H1 (cell line): ENCODE measurements at regions not wholly inside any gene's neighbourhood (a gene's known extent, or its start where the extent isn't known, plus 50 kb on each side); places are given as distances from the start of the nearest gene placed in this dataset.

Experiments
- CTCF ChIA-PET: fragments of 300-600 bp; sonication (Branson Sonifier 250); formaldehyde crosslinking; loops from one replicate; lab custom pipeline; 2021; ENCODE audit not compliant: partially characterized antibody; lab: Charles Lee
- POLR2A ChIA-PET: fragments of 300-600 bp; sonication (Branson Sonifier 250); formaldehyde crosslinking; loops from one replicate; lab custom pipeline; 2021; ENCODE audit warnings: inconsistent platforms; ENCODE audit not compliant: partially characterized antibody; lab: Charles Lee
- DNase-seq, 2 experiments: peaks; one replicate each; pipeline versions ENCODE4 v3.0.0 to v3.0.0-alpha.2; 2010 to 2022; ENCODE audit warnings: low spot score in 2 of 2, low read depth in 1 of 2, mixed read lengths in 1 of 2
- FAIRE-seq: peaks from 2 replicates; lab custom pipeline; 2011; peaks lifted over from hg19 to GRCh38; lab: Jason Lieb, UNC
- H2AFZ ChIP-seq: 2 replicates; pipeline ENCODE4 v1.8.1; 2012; ENCODE audit warnings: low read length, inconsistent platforms
- H2AK5ac ChIP-seq: 2 replicates; pipeline ENCODE4 v1.6.1; 2013; ENCODE audit warnings: low read depth, low read length
- H2BK120ac ChIP-seq: replicated peaks from 2 replicates; pipeline ENCODE3; 2013; ENCODE audit warnings: low read depth, low read length, inconsistent platforms
- H2BK12ac ChIP-seq: 2 replicates; pipeline ENCODE4 v1.6.1; 2013; ENCODE audit warnings: low read depth, low read length
- H2BK15ac ChIP-seq: 2 replicates; pipeline ENCODE4 v1.6.1; 2013; ENCODE audit warnings: low read length
- H2BK20ac ChIP-seq: 2 replicates; pipeline ENCODE4 v1.6.1; 2013; ENCODE audit warnings: low read length
- H2BK5ac ChIP-seq: 2 replicates; pipeline ENCODE4 v1.6.1; 2013; ENCODE audit warnings: low read depth, low read length
- H3K14ac ChIP-seq: 2 replicates; pipeline ENCODE4 v1.6.1; 2013; ENCODE audit warnings: inconsistent platforms; ENCODE audit not compliant: insufficient read length
- H3K18ac ChIP-seq: 2 replicates; pipeline ENCODE4 v1.6.1; 2013; ENCODE audit warnings: low read length; ENCODE audit errors: extremely low read depth
- H3K23ac ChIP-seq: 2 replicates; pipeline ENCODE4 v1.6.1; 2013; ENCODE audit warnings: inconsistent platforms; ENCODE audit not compliant: insufficient read length
- H3K23me2 ChIP-seq: 2 replicates; pipeline ENCODE4 v1.6.1; 2013; ENCODE audit warnings: low read depth, low read length
- H3K27ac ChIP-seq: 2 replicates; pipeline ENCODE4 v1.6.1; 2011; ENCODE audit warnings: low read depth, low read length, inconsistent platforms
- H3K27me3 ChIP-seq, 4 experiments: replicated peaks in 1 of 4; 1 replicate in 1 of 4; 2 replicates in 3 of 4; pipeline versions ENCODE4 v1.6.1 to v1.8.1; 2011 to 2013; ENCODE audit warnings: low read length in 3 of 4, mild to moderate bottlenecking in 3 of 4, inconsistent platforms in 2 of 4, mixed read lengths in 2 of 4, moderate library complexity in 1 of 4; ENCODE audit not compliant: control insufficient read depth in 3 of 4, insufficient read depth in 3 of 4; ENCODE audit errors: extremely low read depth in 1 of 4
- H3K36me3 ChIP-seq, 4 experiments: 2 replicates each; pipeline versions ENCODE4 v1.6.1 to v1.8.1; 2011 to 2013; ENCODE audit warnings: mild to moderate bottlenecking in 4 of 4, low read length in 3 of 4, moderate library complexity in 2 of 4, control low read depth in 1 of 4, inconsistent platforms in 1 of 4; ENCODE audit not compliant: insufficient read depth in 4 of 4, control insufficient read depth in 2 of 4
- H3K4ac ChIP-seq: replicated peaks from 2 replicates; pipeline ENCODE3; 2013; ENCODE audit warnings: low read length, low read depth, mixed read lengths, inconsistent platforms; ENCODE audit not compliant: insufficient read length
- H3K4me1 ChIP-seq, 4 experiments: replicated peaks in 1 of 4; 1 replicate in 1 of 4; 2 replicates in 3 of 4; pipeline versions ENCODE4 v1.6.1 to v1.8.1; 2011 to 2013; ENCODE audit warnings: low read length in 3 of 4, inconsistent platforms in 2 of 4, mixed read lengths in 1 of 4; ENCODE audit not compliant: insufficient read depth in 4 of 4, control insufficient read depth in 3 of 4
- H3K4me2 ChIP-seq, 2 experiments: 2 replicates each; pipeline versions ENCODE4 v1.6.1 to v1.8.1; 2011 to 2013; ENCODE audit warnings: low read depth in 2 of 2, low read length in 2 of 2, control low read depth in 1 of 2, inconsistent platforms in 1 of 2, mild to moderate bottlenecking in 1 of 2; ENCODE audit not compliant: insufficient read depth in 1 of 2
- H3K4me3 ChIP-seq, 4 experiments: fragments of 200-600, 300-600 bp in 1 of 4; sonication (generic), shearing (Covaris generic), sonication (Bioruptor Twin) in 1 of 4; 2 replicates each; pipeline versions ENCODE4 v1.5.1 to v1.8.1; 2011 to 2016; ENCODE audit warnings: low read length in 4 of 4, low read depth in 3 of 4, control low read depth in 2 of 4, inconsistent platforms in 2 of 4, mild to moderate bottlenecking in 2 of 4, mixed read lengths in 1 of 4, moderate library complexity in 1 of 4; ENCODE audit not compliant: insufficient read depth in 2 of 4; ENCODE audit errors: extremely low read depth in 1 of 4
- H3K56ac ChIP-seq: replicated peaks from 2 replicates; pipeline ENCODE3; 2013; ENCODE audit warnings: low read depth, mild to moderate bottlenecking, mixed read lengths, low read length, inconsistent platforms; ENCODE audit not compliant: insufficient read length
- H3K79me1 ChIP-seq: 2 replicates; pipeline ENCODE4 v1.6.1; 2013; ENCODE audit warnings: low read depth, low read length, control low read depth
- H3K79me2 ChIP-seq, 2 experiments: 2 replicates each; pipeline versions ENCODE4 v1.6.1 to v1.8.1; 2012 to 2013; ENCODE audit warnings: low read length in 2 of 2, mild to moderate bottlenecking in 2 of 2, inconsistent platforms in 1 of 2; ENCODE audit not compliant: insufficient read depth in 2 of 2, control insufficient read depth in 1 of 2
- H3K9ac ChIP-seq, 4 experiments: replicated peaks in 1 of 4; 1 replicate in 1 of 4; 2 replicates in 3 of 4; pipeline versions ENCODE4 v1.6.1 to v1.8.1; 2011 to 2013; ENCODE audit warnings: low read depth in 3 of 4, low read length in 3 of 4, control low read depth in 2 of 4, mild to moderate bottlenecking in 2 of 4, moderate library complexity in 2 of 4, inconsistent platforms in 1 of 4; ENCODE audit errors: extremely low read depth in 1 of 4
- H3K9me3 ChIP-seq, 2 experiments: 2 replicates each; pipeline versions ENCODE4 v1.6.1 to v1.8.1; 2012 to 2013; ENCODE audit warnings: mild to moderate bottlenecking in 2 of 2, moderate library complexity in 2 of 2, control low read depth in 1 of 2, inconsistent platforms in 1 of 2, low read depth in 1 of 2, low read length in 1 of 2, mixed read lengths in 1 of 2; ENCODE audit not compliant: insufficient read depth in 2 of 2
- H4K20me1 ChIP-seq, 2 experiments: replicated peaks in 1 of 2; 2 replicates each; pipeline versions ENCODE3 to v1.8.1; 2011 to 2013; ENCODE audit warnings: inconsistent platforms in 2 of 2, low read length in 2 of 2, mild to moderate bottlenecking in 1 of 2; ENCODE audit not compliant: insufficient read depth in 2 of 2, control insufficient read depth in 1 of 2
- H4K5ac ChIP-seq: 2 replicates; pipeline ENCODE4 v1.6.1; 2013; ENCODE audit warnings: low read length, low read depth, mixed read lengths, inconsistent platforms; ENCODE audit not compliant: insufficient read length
- H4K8ac ChIP-seq: 2 replicates; pipeline ENCODE4 v1.8.0; 2013; ENCODE audit warnings: mild to moderate bottlenecking, moderate library complexity, low read length, inconsistent platforms; ENCODE audit not compliant: insufficient read depth; ENCODE audit errors: extremely low read depth
- H4K91ac ChIP-seq: replicated peaks from 2 replicates; pipeline ENCODE3; 2013; ENCODE audit warnings: low read length, mixed read lengths, inconsistent platforms; ENCODE audit not compliant: insufficient read length
- CBX8 ChIP-seq: fragments of 300-800, 300-1000 bp; sonication (generic); IDR thresholded peaks from 2 replicates; pipeline ENCODE4 v1.7.1; 2016; ENCODE audit warnings: low read depth, low read length, borderline replicate concordance
- CHD1 ChIP-seq: IDR thresholded peaks from 2 replicates; pipeline ENCODE4 v1.6.1; 2012; ENCODE audit warnings: low read depth, low read length, improper control_type of control experiment
- CREB1 ChIP-seq: IDR thresholded peaks from 2 replicates; pipeline ENCODE4 v1.6.1; 2012; ENCODE audit warnings: inconsistent platforms
- CTBP2 ChIP-seq: IDR thresholded peaks from 2 replicates; pipeline ENCODE4 v1.7.0; 2011; ENCODE audit warnings: borderline replicate concordance, mild to moderate bottlenecking, moderate library complexity, mixed read lengths, low read length; ENCODE audit not compliant: insufficient read depth, insufficient read length
- EZH2 ChIP-seq: fragments of 200-600 bp; sonication (generic); IDR thresholded peaks from 2 replicates; pipeline ENCODE4 v1.7.1; 2012; ENCODE audit warnings: low read depth, mild to moderate bottlenecking, moderate library complexity, low read length, inconsistent platforms; ENCODE audit not compliant: severe bottlenecking
- HDAC2 ChIP-seq, 2 experiments: fragments of 300-600 bp in 1 of 2; sonication (generic) in 1 of 2; IDR thresholded peaks; 2 replicates each; pipeline ENCODE4 v1.6.1; 2011 to 2012; ENCODE audit warnings: low read depth in 2 of 2, low read length in 2 of 2, mild to moderate bottlenecking in 2 of 2, moderate library complexity in 2 of 2, borderline replicate concordance in 1 of 2, inconsistent platforms in 1 of 2
- POLR2AphosphoS5 ChIP-seq: IDR thresholded peaks from 2 replicates; pipeline ENCODE4 v1.6.1; 2011; ENCODE audit warnings: low read depth, low read length
- RXRA ChIP-seq: IDR thresholded peaks from 2 replicates; pipeline ENCODE4 v1.6.1; 2011; ENCODE audit warnings: low read depth, mild to moderate bottlenecking, low read length, moderate library complexity; ENCODE audit not compliant: insufficient read depth
- SAP30 ChIP-seq: fragments of 300-600 bp; sonication (generic); IDR thresholded peaks from 2 replicates; pipeline ENCODE4 v1.7.1; 2012; ENCODE audit warnings: low read length, moderate library complexity, mild to moderate bottlenecking, inconsistent platforms; ENCODE audit not compliant: insufficient read depth, insufficient replicate concordance
- SRF ChIP-seq: IDR thresholded peaks from 2 replicates; pipeline ENCODE4 v1.6.1; 2011; ENCODE audit warnings: mild to moderate bottlenecking, low read depth, low read length, moderate library complexity
- TAF7 ChIP-seq: optimal IDR thresholded peaks from 2 replicates; pipeline ENCODE3; 2011; ENCODE audit warnings: low read depth, mild to moderate bottlenecking, inconsistent platforms, low read length, moderate library complexity, borderline replicate concordance
- TEAD4 ChIP-seq: IDR thresholded peaks from 2 replicates; pipeline ENCODE4 v1.6.1; 2012; ENCODE audit warnings: low read depth, low read length, inconsistent platforms, mixed read lengths
- ZNF274 ChIP-seq: IDR thresholded peaks from 2 replicates; pipeline ENCODE4 v1.7.0; 2012; ENCODE audit warnings: low read length, borderline replicate concordance; ENCODE audit errors: extremely low read depth
- WGBS, 2 experiments: shearing (Covaris generic) in 1 of 2; methylation state at CpG; one replicate each; pipeline versions ENCODE4 v1.1.6 to v1.1.7; 2013 to 2015; ENCODE audit warnings: low lambda C conversion rate in 2 of 2, mixed read lengths in 2 of 2, inconsistent platforms in 1 of 2, low coverage in 1 of 2, missing lambda C conversion rate in 1 of 2; ENCODE audit not compliant: insufficient replicate concordance in 2 of 2, insufficient coverage in 1 of 2, insufficient read length in 1 of 2; ENCODE audit errors: extremely low coverage in 1 of 2, missing lambda C conversion rate in 1 of 2; 5-methylcytosine and 5-hydroxymethylcytosine counted together
- TF ChIP-seq, protein P1 (sequence below): IDR thresholded peaks from 2 replicates; pipeline ENCODE4 v1.6.1; 2011; ENCODE audit warnings: low read length, improper control_type of control experiment

DNA sequence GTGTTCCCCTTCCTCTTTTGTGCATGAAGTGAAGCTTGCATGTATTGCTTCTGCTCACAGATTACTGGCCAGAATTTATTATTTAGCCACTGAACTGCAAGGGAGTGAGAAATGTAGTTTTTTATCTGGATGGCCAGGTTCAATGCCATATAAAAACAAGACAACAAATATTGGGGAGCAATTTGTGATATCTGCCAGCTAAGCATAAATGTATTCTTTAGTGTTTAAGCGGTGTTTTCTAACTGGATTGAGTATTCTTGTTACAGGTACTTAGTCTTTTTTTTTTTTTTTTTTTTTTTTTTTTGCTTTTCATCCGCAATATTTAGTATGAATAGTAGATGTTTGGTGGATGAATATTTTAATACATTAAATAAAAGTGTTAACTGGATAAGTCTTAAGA, 158.2 kb downstream of the TFAP2B start:
- CTCF ChIA-PET, result no interaction called here
- H4K5ac ChIP-seq, result no peak overlapping the region
- no peaks in the 10 kb centered on the region for H3K36me3 ChIP-seq
- no peak overlapping the region for H2BK120ac ChIP-seq
- H2BK15ac ChIP-seq, result no peak overlapping the region
- no peak overlapping the region for H3K4me2 ChIP-seq
- no peaks in the 10 kb centered on the region for H3K79me1 ChIP-seq
- no peak for DNase-seq
- no peak overlapping the region for H2BK20ac ChIP-seq
- 87% methylated on average over 2 of the region's 2 CpGs; no CpG with 5 or more reads in 1 of the 2 experiments for WGBS, 2 experiments
- no peak overlapping the region for H2AFZ ChIP-seq
- no peak overlapping the region for H3K56ac ChIP-seq
- POLR2A ChIA-PET, result no interaction called here
- H3K4ac ChIP-seq, result no peak overlapping the region
- no peak overlapping the region for H3K27ac ChIP-seq
- H4K8ac ChIP-seq, result no peak overlapping the region
- no peak overlapping the region for H2BK12ac ChIP-seq
- peaks cover 0 to 3% (median 1%) of the 10 kb centered on the region in 4 experiments; a peak in 2 of 7 replicates for H3K4me1 ChIP-seq
- no peak overlapping the region for H3K23ac ChIP-seq
- no peak for FAIRE-seq
- H2BK5ac ChIP-seq, result no peak overlapping the region
- no peak overlapping the region for H3K9ac ChIP-seq
- no peak overlapping the region for H3K18ac ChIP-seq
- H3K27me3 ChIP-seq, result no peaks in the 10 kb centered on the region
- H3K23me2 ChIP-seq, result no peaks in the 10 kb centered on the region
- H3K9me3 ChIP-seq, result no peaks in the 10 kb centered on the region
- no peak overlapping the region for H3K14ac ChIP-seq
- H4K91ac ChIP-seq, result no peak overlapping the region
- H4K20me1 ChIP-seq, result no peaks in the 10 kb centered on the region
- H2AK5ac ChIP-seq, result no peak overlapping the region
- no peaks in the 10 kb centered on the region for H3K79me2 ChIP-seq
- H3K4me3 ChIP-seq, result no peak overlapping the region
- TF ChIP-seq HDAC2 (IDR thresholded peaks at IDR 0.05; ENCODE audit: borderline replicate concordance in 1 of 2, low read depth in 2 of 2, low read length in 2 of 2), result no peak
- TF ChIP-seq CREB1, result no peak
- no peak for TF ChIP-seq RXRA
- no peak for TF ChIP-seq CHD1
- TF ChIP-seq CTBP2, result no peak
- TF ChIP-seq SAP30, result no peak
- TF ChIP-seq, protein P1, sequence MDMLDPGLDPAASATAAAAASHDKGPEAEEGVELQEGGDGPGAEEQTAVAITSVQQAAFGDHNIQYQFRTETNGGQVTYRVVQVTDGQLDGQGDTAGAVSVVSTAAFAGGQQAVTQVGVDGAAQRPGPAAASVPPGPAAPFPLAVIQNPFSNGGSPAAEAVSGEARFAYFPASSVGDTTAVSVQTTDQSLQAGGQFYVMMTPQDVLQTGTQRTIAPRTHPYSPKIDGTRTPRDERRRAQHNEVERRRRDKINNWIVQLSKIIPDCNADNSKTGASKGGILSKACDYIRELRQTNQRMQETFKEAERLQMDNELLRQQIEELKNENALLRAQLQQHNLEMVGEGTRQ, result no peak
- no peak for TF ChIP-seq EZH2
- no peak for TF ChIP-seq TAF7
- TF ChIP-seq CBX8, result no peak
- no peak for TF ChIP-seq TEAD4
- TF ChIP-seq POLR2AphosphoS5, result no peak
- no peak for TF ChIP-seq ZNF274
- no peak for TF ChIP-seq SRF
